Spleen (tissue), 7 donors: ENCODE measurements at regions not wholly inside any gene's neighbourhood (a gene's known extent, or its start where the extent isn't known, plus 50 kb on each side); places are given as distances from the start of the nearest gene placed in this dataset.

ENCODE experiments used
- CTCF ChIP-seq, 11 experiments: fragments of 200-600 bp in 7 of 11; fragments of 450-650 bp in 4 of 11; sonication (generic) in 4 of 11; IDR thresholded peaks in 8 of 11; conservative IDR thresholded peaks in 3 of 11; 1 replicate in 7 of 11; 2 replicates in 4 of 11; pipeline versions ENCODE4 v1.4.0 to v1.8.0; 2016 to 2021; ENCODE audit warnings: antibody characterized with exemption in 11 of 11, inconsistent platforms in 4 of 11, mild to moderate bottlenecking in 1 of 11
- POLR2A ChIP-seq, 3 donors: fragments of 450-650 bp; IDR thresholded peaks; one replicate each; pipeline ENCODE4 v1.5.1; 2017; ENCODE audit warnings: antibody characterized with exemption in 3 of 3, mild to moderate bottlenecking in 1 of 3
- donor health status: DM: no; HTN: no; CAD: no; lungs with moderate emphysema.
- donor health status: DM: no; HTN: no; CAD: no.
- donor health status: DM: no; HTN: no; CAD: no.

GRCh38 chr20:11008444-11009033 is 334.7 kb upstream of the JAG1 start:
- TF ChIP-seq CTCF (IDR thresholded peaks at IDR 0.05 in 8 of 11, conservative IDR thresholded peaks at IDR 0.05 in 3 of 11) (no peak), POLR2A (IDR thresholded peaks at IDR 0.05) (no peak)
